Embryonic facial prominence (tissue), 1 donor: ENCODE measurements at regions not wholly inside any gene's neighbourhood (a gene's known extent, or its start where the extent isn't known, plus 50 kb on each side); places are given as distances from the start of the nearest gene placed in this dataset.

Experiments
- DNase-seq: peaks from one replicate; pipeline ENCODE4 v3.0.0-alpha.2; 2016; ENCODE audit errors: extremely low spot score

- DNase-seq: no peak
These were observed 158.9 kb upstream of the EGFLAM start for GRCh38 chr5:38099205-38100168.

- no peak for DNase-seq
These were observed 163.5 kb upstream of the EGFLAM start for GRCh38 chr5:38094889-38095288.

- DNase-seq: no peak
These were observed 164.5 kb upstream of the EGFLAM start for GRCh38 chr5:38093855-38094254.

- DNase-seq: no peak
These were observed 171.6 kb upstream of the EGFLAM start for GRCh38 chr5:38086777-38087176.

- DNase-seq: no peak
These were observed 178.5 kb upstream of the EGFLAM start for GRCh38 chr5:38079620-38080402.

GRCh38 chr5:38078161-38078560 is 180.2 kb upstream of the EGFLAM start:
- no peak for DNase-seq

GRCh38 chr5:38077652-38078051 is 180.7 kb upstream of the EGFLAM start:
- DNase-seq: no peak

- no peak for DNase-seq
These were observed 186.3 kb upstream of the EGFLAM start for GRCh38 chr5:38071831-38072694.

GRCh38 chr5:38070304-38070950 is 187.9 kb upstream of the EGFLAM start:
- no peak for DNase-seq

GRCh38 chr5:38069360-38069759 is 189.0 kb upstream of the EGFLAM start:
- DNase-seq: no peak

- no peak for DNase-seq
These were observed 198.0 kb upstream of the EGFLAM start for GRCh38 chr5:38060354-38060753.

GRCh38 chr5:38059876-38060275 is 198.5 kb upstream of the EGFLAM start:
- no peak for DNase-seq

GRCh38 chr5:38051711-38052511 is 206.4 kb upstream of the EGFLAM start:
- DNase-seq: no peak

GRCh38 chr5:38048400-38048799 is 208.6 kb upstream of the GDNF start:
- no peak for DNase-seq

- no peak for DNase-seq
These were observed 206.3 kb upstream of the GDNF start for GRCh38 chr5:38046103-38046502.

GRCh38 chr5:38045446-38045845 is 205.6 kb upstream of the GDNF start:
- DNase-seq: no peak

- no peak for DNase-seq
These were observed 200.0 kb upstream of the GDNF start for GRCh38 chr5:38039826-38040225.

- DNase-seq: no peak
These were observed 199.2 kb upstream of the GDNF start for GRCh38 chr5:38039091-38039490.

- no peak for DNase-seq
These were observed 196.9 kb upstream of the GDNF start for GRCh38 chr5:38036765-38037164.

GRCh38 chr5:38032149-38032548 is 192.3 kb upstream of the GDNF start:
- DNase-seq: no peak
